OCI-LY7 (cell line): ENCODE measurements at regions not wholly inside any gene's neighbourhood (a gene's known extent, or its start where the extent isn't known, plus 50 kb on each side); places are given as distances from the start of the nearest gene placed in this dataset.
A peak's percentile ranks its signal among the peaks of the same experiment; 100 is the strongest.

Experiments used
- BruUV-seq: library from RNA; stranded (reverse); fragments of 400-500 nt; replicated peaks from 2 replicates; lab custom pipeline; 2021; lab: Mats Ljungman, UMichigan
- CTCF ChIA-PET: fragments of 300-600 bp; sonication (Branson Sonifier 250); formaldehyde crosslinking; loops from one replicate; lab custom pipeline; 2022; ENCODE audit warnings: antibody characterized with exemption; ENCODE audit not compliant: unreplicated experiment; lab: Charles Lee
- POLR2A ChIA-PET: fragments of 300-600 bp; sonication (Branson Sonifier 250); formaldehyde crosslinking; loops from one replicate; lab custom pipeline; 2022; ENCODE audit warnings: antibody characterized with exemption; lab: Charles Lee
- DNase-seq: peaks from one replicate; pipeline ENCODE4 v3.0.0-alpha.2; 2015; ENCODE audit warnings: low spot score
- H2AFZ ChIP-seq: fragments of 200-600 bp; sonication (generic), shearing (Covaris generic); 2 replicates; pipeline ENCODE4 v1.6.1; 2014; ENCODE audit warnings: mild to moderate bottlenecking, antibody characterized with exemption, low read length, moderate library complexity
- H3K27ac ChIP-seq: fragments of 200-600 bp; sonication (generic); 2 replicates; pipeline ENCODE4 v1.5.1; 2014; ENCODE audit warnings: mixed run types, low read depth, mild to moderate bottlenecking, moderate library complexity, low read length, inconsistent platforms; ENCODE audit not compliant: poor library complexity, severe bottlenecking
- H3K36me3 ChIP-seq: fragments of 200-600 bp; sonication (generic); 2 replicates; pipeline ENCODE4 v1.6.1; 2014; ENCODE audit warnings: mild to moderate bottlenecking, antibody characterized with exemption, low read length, moderate library complexity, mixed read lengths; ENCODE audit not compliant: insufficient read depth
- H3K4me1 ChIP-seq: fragments of 200-600 bp; sonication (generic); 2 replicates; pipeline ENCODE4 v1.5.1; 2014; ENCODE audit warnings: mild to moderate bottlenecking, low read length; ENCODE audit not compliant: insufficient read depth, poor library complexity, severe bottlenecking
- H3K4me2 ChIP-seq: fragments of 200-600 bp; sonication (generic); 2 replicates; pipeline ENCODE4 v1.6.1; 2014; ENCODE audit warnings: mild to moderate bottlenecking, low read length
- H3K4me3 ChIP-seq: fragments of 200-600 bp; sonication (generic); 2 replicates; pipeline ENCODE4 v1.5.1; 2014; ENCODE audit warnings: mild to moderate bottlenecking, low read depth, low read length; ENCODE audit not compliant: poor library complexity, severe bottlenecking
- H3K79me2 ChIP-seq: fragments of 200-600 bp; sonication (generic); 2 replicates; pipeline ENCODE4 v1.6.1; 2016; ENCODE audit warnings: low read depth, mild to moderate bottlenecking, low read length, moderate library complexity, mixed read lengths; ENCODE audit not compliant: insufficient read depth
- H3K9me2 ChIP-seq: fragments of 200-600 bp; sonication (generic); 2 replicates; pipeline ENCODE4 v1.6.1; 2016; ENCODE audit warnings: mild to moderate bottlenecking, low read length, mixed read lengths; ENCODE audit not compliant: insufficient read depth
- H3K9me3 ChIP-seq: fragments of 200-600 bp; sonication (generic); 2 replicates; pipeline ENCODE4 v1.6.1; 2014; ENCODE audit warnings: mild to moderate bottlenecking, mixed run types, low read length, mixed read lengths
- H4K20me1 ChIP-seq: fragments of 200-600 bp; sonication (generic); 2 replicates; pipeline ENCODE4 v1.6.1; 2014; ENCODE audit warnings: mild to moderate bottlenecking, antibody characterized with exemption, low read length, moderate library complexity, mixed read lengths; ENCODE audit not compliant: insufficient read depth
- CTCF ChIP-seq: fragments of 200-600 bp; sonication (generic); conservative IDR thresholded peaks from 2 replicates; pipeline ENCODE4 v1.5.1; 2014; ENCODE audit warnings: mild to moderate bottlenecking, antibody characterized with exemption, low read length, moderate library complexity, mixed read lengths
- EZH2phosphoT487 ChIP-seq: fragments of 200-600 bp; sonication (generic); IDR thresholded peaks from 2 replicates; pipeline ENCODE4 v1.6.1; 2018; ENCODE audit warnings: low read depth, borderline replicate concordance, mild to moderate bottlenecking, mixed run types, antibody characterized with exemption, low read length, moderate library complexity, mixed read lengths
- intact Hi-C: fragments of 100-400 bp; cut with micrococcal nuclease; formaldehyde crosslinking; loops from one replicate; pipeline ENCODE4 v1.10.0; 2022; ENCODE audit not compliant: unreplicated experiment

GRCh38 chrX:42102586-42103282 lies 179.4 kb upstream of the CASK start:
- intact Hi-C loops = no loop called here
- no peaks in the 10 kb centered on the region for H3K9me3 ChIP-seq
- H3K36me3 ChIP-seq = no peaks in the 10 kb centered on the region
- no peaks in the 10 kb centered on the region for H3K9me2 ChIP-seq
- no peaks in the 10 kb centered on the region for H4K20me1 ChIP-seq
- no peak overlapping the region for H2AFZ ChIP-seq
- TF ChIP-seq CTCF (0 out of 2 replicates have a peak, but pooled peaks have one; percentile 21), EZH2phosphoT487 (no peak)
- BruUV-seq = no TSS peak
- no peak overlapping the region for H3K4me3 ChIP-seq
- no peak overlapping the region for H3K4me2 ChIP-seq
- H3K79me2 ChIP-seq = no peaks in the 10 kb centered on the region
- no peaks in the 10 kb centered on the region for H3K4me1 ChIP-seq
- DNase-seq = no peak
- POLR2A ChIA-PET = no interaction called here
- no peak overlapping the region for H3K27ac ChIP-seq
- CTCF ChIA-PET = no interaction called here

GRCh38 chrX:42098900-42099299 lies 175.5 kb upstream of the CASK start:
- Histone ChIP-seq H2AFZ (no peak overlapping the region), H3K79me2 (no peaks in the 10 kb centered on the region), H3K4me3 (no peak overlapping the region), H3K36me3 (no peaks in the 10 kb centered on the region), H4K20me1 (no peaks in the 10 kb centered on the region), H3K4me2 (no peak overlapping the region), H3K9me3 (no peaks in the 10 kb centered on the region), H3K9me2 (no peaks in the 10 kb centered on the region), H3K4me1 (peaks cover 4% of the 10 kb centered on the region), H3K27ac (no peak overlapping the region)
- BruUV-seq = no TSS peak
- intact Hi-C loops = no loop called here
- TF ChIP-seq CTCF (no peak), EZH2phosphoT487 (no peak)
- ChIA-PET POLR2A (interaction anchor here (0.6 kb wide), 1 partner anchor 382 kb away, joined by 3 read pairs; no protein-coding TSS in a partner anchor), CTCF (no interaction called here)
- no peak for DNase-seq

GRCh38 chrX:42097486-42097885 lies 174.1 kb upstream of the CASK start:
- no TSS peak for BruUV-seq
- Histone ChIP-seq H3K79me2 (no peaks in the 10 kb centered on the region), H3K27ac (no peak overlapping the region), H2AFZ (no peak overlapping the region), H3K9me3 (no peaks in the 10 kb centered on the region), H3K36me3 (no peaks in the 10 kb centered on the region), H3K4me2 (no peak overlapping the region), H4K20me1 (no peaks in the 10 kb centered on the region), H3K9me2 (no peaks in the 10 kb centered on the region), H3K4me1 (peaks cover 9% of the 10 kb centered on the region), H3K4me3 (no peak overlapping the region)
- CTCF ChIA-PET = no interaction called here
- intact Hi-C loops = no loop called here
- TF ChIP-seq CTCF (no peak), EZH2phosphoT487 (no peak)
- POLR2A ChIA-PET = interaction anchor here (0.8 kb wide), 1 partner anchor 19 kb away, joined by 5 read pairs; no protein-coding TSS in a partner anchor
- DNase-seq = no peak
